ENCODE measurements at regions not wholly inside any gene's neighbourhood (a gene's known extent, or its start where the extent isn't known, plus 50 kb on each side); places are given as distances from the start of the nearest gene placed in this dataset.

- intact Hi-C loops (cut with micrococcal nuclease), result no loop called here
- no peak overlapping the region for H3K4me3 ChIP-seq (ENCODE audit: low read length)
- ChIA-PET CTCF (no interaction called here), POLR2A (no interaction called here)
- Mint-ChIP-seq H3K27ac (no peak overlapping the region), H3K36me3 (peaks cover 6 to 26% (median 10%) of the 10 kb centered on the region in 5 donors), H3K9me3 (peaks cover 21 to 83% (median 42%) of the 10 kb centered on the region in 11 donors), H3K4me1 (no peaks in the 10 kb centered on the region), H3K27me3 (no peaks in the 10 kb centered on the region), H3K4me3 (no peak overlapping the region)
- no peak overlapping the region for H3K27ac ChIP-seq (ENCODE audit: low read depth, low read length)
- no peaks in the 10 kb centered on the region for H3K36me3 ChIP-seq (ENCODE audit: control insufficient read depth in 2 of 3, insufficient read depth in 3 of 3, low read length in 3 of 3)
- H3K27me3 ChIP-seq (ENCODE audit: control insufficient read depth in 2 of 2, insufficient read depth in 2 of 2, low read length in 2 of 2), result no peaks in the 10 kb centered on the region
- no peaks in the 10 kb centered on the region for H3K4me1 ChIP-seq (ENCODE audit: control insufficient read depth in 2 of 2, insufficient read depth in 2 of 2, low read length in 2 of 2)
- ATAC-seq (no peak), DNase-seq (no peak)
- peaks cover 0 to 39% (median 0%) of the 10 kb centered on the region in 3 experiments for H3K9me3 ChIP-seq (ENCODE audit: control insufficient read depth in 2 of 3, low read length in 3 of 3)
Measured at GRCh38 chr19:56994251-56995017, 125.4 kb upstream of the USP29 start.

- peaks cover 0 to 35% (median 0%) of the 10 kb centered on the region in 3 experiments for H3K9me3 ChIP-seq (ENCODE audit: control insufficient read depth in 2 of 3, low read length in 3 of 3)
- CTCF ChIA-PET, result no interaction called here
- peaks cover 18 to 80% (median 35%) of the 10 kb centered on the region in 11 donors for H3K9me3 Mint-ChIP-seq
Measured at GRCh38 chr19:56995303-56995702, 124.5 kb upstream of the USP29 start.

GRCh38 chr19:57002195-57002601 lies 117.6 kb upstream of the USP29 start:
- H3K27me3 ChIP-seq (ENCODE audit: control insufficient read depth in 2 of 2, insufficient read depth in 2 of 2, low read length in 2 of 2), result no peaks in the 10 kb centered on the region
- peaks cover 0 to 2% (median 0%) of the 10 kb centered on the region in 7 donors for H3K4me1 Mint-ChIP-seq
- no peak overlapping the region for H3K27ac Mint-ChIP-seq
- no peaks in the 10 kb centered on the region for H3K4me1 ChIP-seq (ENCODE audit: control insufficient read depth in 2 of 2, insufficient read depth in 2 of 2, low read length in 2 of 2)
- no peaks in the 10 kb centered on the region for H3K27me3 Mint-ChIP-seq
- ATAC-seq, result no peak
- peaks cover 0 to 7% (median 4%) of the 10 kb centered on the region in 5 donors for H3K36me3 Mint-ChIP-seq
- no peak overlapping the region for H3K4me3 Mint-ChIP-seq
- CTCF ChIA-PET, result no interaction called here
- no peak for DNase-seq
- H3K4me3 ChIP-seq (ENCODE audit: low read length), result no peak overlapping the region
- H3K27ac ChIP-seq (ENCODE audit: low read depth, low read length), result no peak overlapping the region
- intact Hi-C loops (cut with micrococcal nuclease), result no loop called here
- POLR2A ChIA-PET, result no interaction called here
- peaks cover 0 to 46% (median 2%) of the 10 kb centered on the region in 3 experiments for H3K9me3 ChIP-seq (ENCODE audit: control insufficient read depth in 2 of 3, low read length in 3 of 3)
- no peaks in the 10 kb centered on the region for H3K36me3 ChIP-seq (ENCODE audit: control insufficient read depth in 2 of 3, insufficient read depth in 3 of 3, low read length in 3 of 3)
- peaks cover 12 to 72% (median 31%) of the 10 kb centered on the region in 11 donors for H3K9me3 Mint-ChIP-seq

More at GRCh38 chr19:56995303-56995702, 124.5 kb upstream of the USP29 start:
- peaks cover 3 to 22% (median 7%) of the 10 kb centered on the region in 5 donors for H3K36me3 Mint-ChIP-seq
- Histone ChIP-seq H3K36me3 (ENCODE audit: control insufficient read depth in 2 of 3, insufficient read depth in 3 of 3, low read length in 3 of 3) (no peaks in the 10 kb centered on the region), H3K27me3 (ENCODE audit: control insufficient read depth in 2 of 2, insufficient read depth in 2 of 2, low read length in 2 of 2) (no peaks in the 10 kb centered on the region), H3K4me3 (ENCODE audit: low read length) (no peak overlapping the region), H3K4me1 (ENCODE audit: control insufficient read depth in 2 of 2, insufficient read depth in 2 of 2, low read length in 2 of 2) (no peaks in the 10 kb centered on the region), H3K27ac (ENCODE audit: low read depth, low read length) (no peak overlapping the region)
- intact Hi-C loops (cut with micrococcal nuclease), result no loop called here
- DNase-seq, result no peak
- H3K4me1 Mint-ChIP-seq, result no peaks in the 10 kb centered on the region
- no peaks in the 10 kb centered on the region for H3K27me3 Mint-ChIP-seq
- POLR2A ChIA-PET, result no interaction called here
- no peak overlapping the region for H3K4me3 Mint-ChIP-seq
- no peak overlapping the region for H3K27ac Mint-ChIP-seq
- no peak for ATAC-seq

GRCh38 chr19:57002710-57003109 lies 117.1 kb upstream of the USP29 start:
- Mint-ChIP-seq H3K4me3 (no peak overlapping the region), H3K4me1 (peaks cover 0 to 2% (median 0%) of the 10 kb centered on the region in 7 donors), H3K27me3 (no peaks in the 10 kb centered on the region), H3K9me3 (peaks cover 13 to 73% (median 36%) of the 10 kb centered on the region in 11 donors), H3K36me3 (peaks cover 0 to 11% (median 7%) of the 10 kb centered on the region in 5 donors), H3K27ac (no peak overlapping the region)
- H3K27ac ChIP-seq (ENCODE audit: low read depth, low read length), result no peak overlapping the region
- H3K4me1 ChIP-seq (ENCODE audit: control insufficient read depth in 2 of 2, insufficient read depth in 2 of 2, low read length in 2 of 2), result no peaks in the 10 kb centered on the region
- intact Hi-C loops (cut with micrococcal nuclease), result no loop called here
- ChIA-PET CTCF (no interaction called here), POLR2A (no interaction called here)
- no peak overlapping the region for H3K4me3 ChIP-seq (ENCODE audit: low read length)
- no peak for ATAC-seq
- no peak for DNase-seq
- H3K36me3 ChIP-seq (ENCODE audit: control insufficient read depth in 2 of 3, insufficient read depth in 3 of 3, low read length in 3 of 3), result no peaks in the 10 kb centered on the region
- peaks cover 0 to 51% (median 4%) of the 10 kb centered on the region in 3 experiments for H3K9me3 ChIP-seq (ENCODE audit: control insufficient read depth in 2 of 3, low read length in 3 of 3)
- H3K27me3 ChIP-seq (ENCODE audit: control insufficient read depth in 2 of 2, insufficient read depth in 2 of 2, low read length in 2 of 2), result no peaks in the 10 kb centered on the region

GRCh38 chr19:57004418-57004817 lies 115.4 kb upstream of the USP29 start:
- POLR2A ChIA-PET, result no interaction called here
- Mint-ChIP-seq H3K4me3 (no peak overlapping the region), H3K27ac (no peak overlapping the region), H3K9me3 (peaks cover 20 to 81% (median 44%) of the 10 kb centered on the region in 11 donors), H3K27me3 (no peaks in the 10 kb centered on the region), H3K4me1 (peaks cover 0 to 2% (median 0%) of the 10 kb centered on the region in 7 donors), H3K36me3 (peaks cover 0 to 11% (median 9%) of the 10 kb centered on the region in 5 donors)
- no peak for DNase-seq
- Histone ChIP-seq H3K4me3 (ENCODE audit: low read length) (no peak overlapping the region), H3K4me1 (ENCODE audit: control insufficient read depth in 2 of 2, insufficient read depth in 2 of 2, low read length in 2 of 2) (no peaks in the 10 kb centered on the region), H3K27ac (ENCODE audit: low read depth, low read length) (no peak overlapping the region), H3K27me3 (ENCODE audit: control insufficient read depth in 2 of 2, insufficient read depth in 2 of 2, low read length in 2 of 2) (no peaks in the 10 kb centered on the region), H3K9me3 (ENCODE audit: control insufficient read depth in 2 of 3, low read length in 3 of 3) (peaks cover 0 to 58% (median 4%) of the 10 kb centered on the region in 3 experiments), H3K36me3 (ENCODE audit: control insufficient read depth in 2 of 3, insufficient read depth in 3 of 3, low read length in 3 of 3) (no peaks in the 10 kb centered on the region)
- ATAC-seq, result no peak
- CTCF ChIA-PET, result no interaction called here
- intact Hi-C loops (cut with micrococcal nuclease), result no loop called here

- H3K9me3 ChIP-seq (ENCODE audit: control insufficient read depth in 2 of 3, low read length in 3 of 3), result peaks cover 0 to 45% (median 4%) of the 10 kb centered on the region in 3 experiments
- Mint-ChIP-seq H3K9me3 (peaks cover 26 to 81% (median 39%) of the 10 kb centered on the region in 11 donors), H3K4me3 (no peak overlapping the region), H3K4me1 (peaks cover 0 to 4% (median 0%) of the 10 kb centered on the region in 7 donors), H3K36me3 (peaks cover 0 to 16% (median 6%) of the 10 kb centered on the region in 5 donors), H3K27ac (no peak overlapping the region), H3K27me3 (no peaks in the 10 kb centered on the region)
- H3K4me1 ChIP-seq (ENCODE audit: control insufficient read depth in 2 of 2, insufficient read depth in 2 of 2, low read length in 2 of 2), result no peaks in the 10 kb centered on the region
- ChIA-PET CTCF (no interaction called here), POLR2A (no interaction called here)
- no peak overlapping the region for H3K4me3 ChIP-seq (ENCODE audit: low read length)
- no peak overlapping the region for H3K27ac ChIP-seq (ENCODE audit: low read depth, low read length)
- intact Hi-C loops (cut with micrococcal nuclease), result no loop called here
- H3K27me3 ChIP-seq (ENCODE audit: control insufficient read depth in 2 of 2, insufficient read depth in 2 of 2, low read length in 2 of 2), result no peaks in the 10 kb centered on the region
- DNase-seq (no peak), ATAC-seq (no peak)
- H3K36me3 ChIP-seq (ENCODE audit: control insufficient read depth in 2 of 3, insufficient read depth in 3 of 3, low read length in 3 of 3), result no peaks in the 10 kb centered on the region
Measured at GRCh38 chr19:57008432-57008831, 111.4 kb upstream of the USP29 start.

GRCh38 chr19:57010541-57010940 lies 109.2 kb upstream of the USP29 start:
- Mint-ChIP-seq H3K9me3 (peaks cover 23 to 90% (median 46%) of the 10 kb centered on the region in 11 donors), H3K36me3 (peaks cover 0 to 25% (median 13%) of the 10 kb centered on the region in 5 donors), H3K4me3 (no peak overlapping the region), H3K27me3 (peaks cover 0 to 4% (median 0%) of the 10 kb centered on the region in 5 donors), H3K27ac (no peak overlapping the region), H3K4me1 (peaks cover 0 to 4% (median 0%) of the 10 kb centered on the region in 7 donors)
- no peak overlapping the region for H3K4me3 ChIP-seq (ENCODE audit: low read length)
- intact Hi-C loops (cut with micrococcal nuclease), result no loop called here
- no peak overlapping the region for H3K27ac ChIP-seq (ENCODE audit: low read depth, low read length)
- peaks cover 0 to 52% (median 4%) of the 10 kb centered on the region in 3 experiments for H3K9me3 ChIP-seq (ENCODE audit: control insufficient read depth in 2 of 3, low read length in 3 of 3)
- ATAC-seq (no peak), DNase-seq (no peak)
- H3K4me1 ChIP-seq (ENCODE audit: control insufficient read depth in 2 of 2, insufficient read depth in 2 of 2, low read length in 2 of 2), result no peaks in the 10 kb centered on the region
- no peaks in the 10 kb centered on the region for H3K36me3 ChIP-seq (ENCODE audit: control insufficient read depth in 2 of 3, insufficient read depth in 3 of 3, low read length in 3 of 3)
- no peaks in the 10 kb centered on the region for H3K27me3 ChIP-seq (ENCODE audit: control insufficient read depth in 2 of 2, insufficient read depth in 2 of 2, low read length in 2 of 2)
- ChIA-PET CTCF (no interaction called here), POLR2A (no interaction called here)
